ENCODE measurements at regions not wholly inside any gene's neighbourhood (a gene's known extent, or its start where the extent isn't known, plus 50 kb on each side); places are given as distances from the start of the nearest gene placed in this dataset.

DNA sequence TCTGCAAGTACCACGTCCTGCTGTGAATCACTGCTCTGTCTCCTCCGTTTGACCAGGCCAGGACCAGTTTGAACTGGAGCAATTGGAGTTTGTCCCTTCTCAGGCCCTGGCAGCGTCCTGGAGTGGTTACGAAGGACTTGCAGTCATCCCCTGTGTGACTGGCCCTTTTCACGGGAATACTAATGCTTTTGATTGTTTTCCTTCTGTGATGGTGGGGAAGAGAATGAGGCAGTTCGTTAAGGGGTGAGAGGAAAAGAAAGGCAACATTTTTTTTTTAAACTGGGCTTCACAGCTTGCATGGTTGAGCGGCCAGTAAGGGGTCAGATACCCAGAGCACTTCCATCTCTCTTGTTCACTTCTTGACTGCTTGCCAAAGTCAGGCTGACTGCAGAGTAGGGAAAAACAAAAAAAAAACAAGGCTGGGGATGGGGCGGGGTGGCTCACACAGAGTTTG, 153.5 kb upstream of the STK32A start:
- TF ChIP-seq, protein P1, sequence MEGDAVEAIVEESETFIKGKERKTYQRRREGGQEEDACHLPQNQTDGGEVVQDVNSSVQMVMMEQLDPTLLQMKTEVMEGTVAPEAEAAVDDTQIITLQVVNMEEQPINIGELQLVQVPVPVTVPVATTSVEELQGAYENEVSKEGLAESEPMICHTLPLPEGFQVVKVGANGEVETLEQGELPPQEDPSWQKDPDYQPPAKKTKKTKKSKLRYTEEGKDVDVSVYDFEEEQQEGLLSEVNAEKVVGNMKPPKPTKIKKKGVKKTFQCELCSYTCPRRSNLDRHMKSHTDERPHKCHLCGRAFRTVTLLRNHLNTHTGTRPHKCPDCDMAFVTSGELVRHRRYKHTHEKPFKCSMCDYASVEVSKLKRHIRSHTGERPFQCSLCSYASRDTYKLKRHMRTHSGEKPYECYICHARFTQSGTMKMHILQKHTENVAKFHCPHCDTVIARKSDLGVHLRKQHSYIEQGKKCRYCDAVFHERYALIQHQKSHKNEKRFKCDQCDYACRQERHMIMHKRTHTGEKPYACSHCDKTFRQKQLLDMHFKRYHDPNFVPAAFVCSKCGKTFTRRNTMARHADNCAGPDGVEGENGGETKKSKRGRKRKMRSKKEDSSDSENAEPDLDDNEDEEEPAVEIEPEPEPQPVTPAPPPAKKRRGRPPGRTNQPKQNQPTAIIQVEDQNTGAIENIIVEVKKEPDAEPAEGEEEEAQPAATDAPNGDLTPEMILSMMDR (IDR thresholded peaks at IDR 0.05): no peak
- TF ChIP-seq POLR2A (IDR thresholded peaks at IDR 0.05): no peak
